NCI-H345 treated with DMSO at 0.1 percent for 48 hours (cell line): ENCODE measurements at regions not wholly inside any gene's neighbourhood (a gene's known extent, or its start where the extent isn't known, plus 50 kb on each side); places are given as distances from the start of the nearest gene placed in this dataset.
"Not testable (repeated sequence)": the region's sequence is repeated elsewhere in the genome, so short reads cannot be mapped to it uniquely, and the experiment has no call there.

Source experiments
- DNase-seq: peaks from one replicate; lab custom pipeline; 2025; ENCODE audit not compliant: unreplicated experiment; lab: John Stamatoyannopoulos, UW

- DNase-seq: no peak
These were observed 479.7 kb upstream of the RAB6C start for GRCh38 chr2:129499747-129500146.

GRCh38 chr2:129502781-129503180 is 476.7 kb upstream of the RAB6C start:
- no peak for DNase-seq

- no peak for DNase-seq
These were observed 474.8 kb upstream of the RAB6C start for GRCh38 chr2:129504646-129505045.

- no peak for DNase-seq
These were observed 460.5 kb upstream of the RAB6C start for GRCh38 chr2:129518937-129519336.

GRCh38 chr2:129532158-129532557 is 447.3 kb upstream of the RAB6C start:
- not testable (repeated sequence) for DNase-seq

- DNase-seq: no peak
These were observed 430.6 kb upstream of the RAB6C start for GRCh38 chr2:129548880-129549279.

- DNase-seq: no peak
These were observed 428.9 kb upstream of the RAB6C start for GRCh38 chr2:129550536-129550935.

- DNase-seq: no peak
These were observed 425.1 kb upstream of the RAB6C start for GRCh38 chr2:129554373-129554772.

GRCh38 chr2:129559101-129559500 is 420.4 kb upstream of the RAB6C start:
- no peak for DNase-seq

- DNase-seq: no peak
These were observed 413.8 kb upstream of the RAB6C start for GRCh38 chr2:129565551-129566109.

GRCh38 chr2:129570812-129571211 is 408.7 kb upstream of the RAB6C start:
- DNase-seq: not testable (repeated sequence)

- no peak for DNase-seq
These were observed 404.0 kb upstream of the RAB6C start for GRCh38 chr2:129575431-129575830.

- DNase-seq: no peak
These were observed 403.6 kb upstream of the RAB6C start for GRCh38 chr2:129575880-129576279.

GRCh38 chr2:129580001-129580400 is 399.5 kb upstream of the RAB6C start:
- DNase-seq: no peak

GRCh38 chr2:129585760-129586159 is 393.7 kb upstream of the RAB6C start:
- DNase-seq: no peak

GRCh38 chr2:129587426-129588064 is 391.9 kb upstream of the RAB6C start:
- DNase-seq: no peak

GRCh38 chr2:129604560-129604959 is 374.9 kb upstream of the RAB6C start:
- DNase-seq: no peak

- DNase-seq: peak; percentile 9
These were observed 373.8 kb upstream of the RAB6C start for GRCh38 chr2:129605646-129606045.

- DNase-seq: no peak
These were observed 372.8 kb upstream of the RAB6C start for GRCh38 chr2:129606496-129607270.

GRCh38 chr2:129609224-129609623 is 370.2 kb upstream of the RAB6C start:
- no peak for DNase-seq

GRCh38 chr2:129610766-129611165 is 368.7 kb upstream of the RAB6C start:
- DNase-seq: no peak

- DNase-seq: no peak
These were observed 368.0 kb upstream of the RAB6C start for GRCh38 chr2:129611471-129611870.
